CD4-positive, alpha-beta memory T cell (primary cell): ENCODE measurements at regions not wholly inside any gene's neighbourhood (a gene's known extent, or its start where the extent isn't known, plus 50 kb on each side); places are given as distances from the start of the nearest gene placed in this dataset.
"Not testable (repeated sequence)": the region's sequence is repeated elsewhere in the genome, so short reads cannot be mapped to it uniquely, and the experiment has no call there.

Experiments used
- CTCF ChIA-PET: fragments of 350-600 bp; sonication (Branson Sonifier 250); formaldehyde crosslinking; loops from one replicate; lab custom pipeline; 2021; ENCODE audit warnings: inconsistent platforms; ENCODE audit not compliant: partially characterized antibody; lab: Charles Lee
- POLR2A ChIA-PET: fragments of 350-600 bp; sonication (Branson Sonifier 250); formaldehyde crosslinking; loops from one replicate; lab custom pipeline; 2021; ENCODE audit not compliant: partially characterized antibody; lab: Charles Lee
- DNase-seq, 5 donors: peaks; one replicate each; pipeline versions ENCODE4 v3.0.0 to v3.0.0-alpha.2; 2020 to 2022; ENCODE audit warnings: mixed read lengths in 1 of 5
- H3K27ac ChIP-seq: one replicate; pipeline ENCODE4 v1.7.0; 2013; ENCODE audit warnings: low read depth, low read length
- H3K27me3 ChIP-seq: 2 replicates; pipeline ENCODE4 v1.7.0; 2013; ENCODE audit warnings: mild to moderate bottlenecking, low read length, moderate library complexity; ENCODE audit not compliant: insufficient read depth
- H3K36me3 ChIP-seq: 2 replicates; pipeline ENCODE4 v1.7.0; 2013; ENCODE audit warnings: mild to moderate bottlenecking, low read length, moderate library complexity; ENCODE audit not compliant: insufficient read depth
- H3K4me1 ChIP-seq: 2 replicates; pipeline ENCODE4 v1.7.0; 2013; ENCODE audit warnings: mild to moderate bottlenecking, low read length, moderate library complexity; ENCODE audit not compliant: insufficient read depth
- H3K4me3 ChIP-seq, 2 donors: one replicate each; pipeline ENCODE4 v1.7.0; 2013; ENCODE audit warnings: low read length in 2 of 2, mild to moderate bottlenecking in 1 of 2
- H3K9me3 ChIP-seq, 2 donors: one replicate each; pipeline ENCODE4 v1.7.0; 2013; ENCODE audit warnings: low read length in 2 of 2, control low read depth in 1 of 2; ENCODE audit not compliant: control insufficient read depth in 1 of 2
- H3K27ac Mint-ChIP-seq, 7 donors: one replicate each; pipeline ENCODE4 v1.8.0; 2020 to 2021; ENCODE audit warnings: mixed read lengths in 7 of 7, mild to moderate bottlenecking in 6 of 7, inconsistent platforms in 3 of 7, moderate library complexity in 3 of 7
- H3K27me3 Mint-ChIP-seq, 2 donors: one replicate each; pipeline ENCODE4 v1.8.0; 2020 to 2021; ENCODE audit warnings: mixed read lengths in 2 of 2
- H3K36me3 Mint-ChIP-seq, 2 donors: one replicate each; pipeline ENCODE4 v1.8.0; 2020 to 2021; ENCODE audit warnings: mixed read lengths in 2 of 2, inconsistent platforms in 1 of 2, mild to moderate bottlenecking in 1 of 2
- H3K4me1 Mint-ChIP-seq, 4 donors: one replicate each; pipeline ENCODE4 v1.8.0; 2020 to 2021; ENCODE audit warnings: mixed read lengths in 4 of 4, mild to moderate bottlenecking in 1 of 4
- H3K4me3 Mint-ChIP-seq, 8 donors: one replicate each; pipeline ENCODE4 v1.8.0; 2020 to 2021; ENCODE audit warnings: mixed read lengths in 8 of 8, mild to moderate bottlenecking in 7 of 8, moderate library complexity in 6 of 8, inconsistent platforms in 3 of 8
- H3K9me3 Mint-ChIP-seq, 8 donors: one replicate each; pipeline ENCODE4 v1.8.0; 2020 to 2021; ENCODE audit warnings: mixed read lengths in 8 of 8, mild to moderate bottlenecking in 5 of 8, inconsistent platforms in 3 of 8, moderate library complexity in 1 of 8
- intact Hi-C: fragments of 100-400 bp; cut with micrococcal nuclease; formaldehyde crosslinking; loops from one replicate; pipeline ENCODE4 v1.15.1; 2023

DNA sequence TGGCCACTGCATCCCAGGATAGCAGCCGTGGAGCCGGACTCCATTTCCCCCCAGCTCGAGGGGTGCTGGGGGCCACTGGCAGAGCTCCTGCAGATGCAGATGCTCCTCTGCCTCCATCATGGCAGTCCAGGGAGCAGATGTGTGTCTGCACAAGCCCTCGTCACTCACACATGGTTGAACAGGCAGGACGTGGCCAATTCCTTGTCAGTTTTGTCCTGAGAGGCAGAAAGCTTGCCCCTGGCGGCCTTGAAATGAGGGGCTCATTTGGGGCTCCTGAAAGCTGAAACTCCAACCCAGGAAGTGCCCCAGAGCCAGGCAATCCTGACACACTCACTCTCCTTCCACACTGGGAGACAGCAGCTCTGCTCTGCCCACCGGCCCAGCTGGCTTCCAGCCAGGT lies 100.9 kb upstream of the C14orf180 start:
- H3K9me3 Mint-ChIP-seq = peaks cover 4 to 29% (median 23%) of the 10 kb centered on the region in 8 donors
- H3K36me3 ChIP-seq = no peaks in the 10 kb centered on the region
- H3K4me3 ChIP-seq = no peak overlapping the region
- no peaks in the 10 kb centered on the region for H3K4me1 ChIP-seq
- no peak overlapping the region for H3K4me3 Mint-ChIP-seq
- CTCF ChIA-PET = no interaction called here
- POLR2A ChIA-PET = no interaction called here
- no peaks in the 10 kb centered on the region for H3K9me3 ChIP-seq
- intact Hi-C loops = no loop called here
- peaks cover 10 to 12% of the 10 kb centered on the region in 2 donors for H3K27me3 Mint-ChIP-seq
- peaks cover 0 to 6% of the 10 kb centered on the region in 2 donors for H3K36me3 Mint-ChIP-seq
- no peak overlapping the region for H3K27ac Mint-ChIP-seq
- no peak overlapping the region for H3K27ac ChIP-seq
- DNase-seq = no peak
- H3K4me1 Mint-ChIP-seq = no peaks in the 10 kb centered on the region
- H3K27me3 ChIP-seq = no peaks in the 10 kb centered on the region

DNA sequence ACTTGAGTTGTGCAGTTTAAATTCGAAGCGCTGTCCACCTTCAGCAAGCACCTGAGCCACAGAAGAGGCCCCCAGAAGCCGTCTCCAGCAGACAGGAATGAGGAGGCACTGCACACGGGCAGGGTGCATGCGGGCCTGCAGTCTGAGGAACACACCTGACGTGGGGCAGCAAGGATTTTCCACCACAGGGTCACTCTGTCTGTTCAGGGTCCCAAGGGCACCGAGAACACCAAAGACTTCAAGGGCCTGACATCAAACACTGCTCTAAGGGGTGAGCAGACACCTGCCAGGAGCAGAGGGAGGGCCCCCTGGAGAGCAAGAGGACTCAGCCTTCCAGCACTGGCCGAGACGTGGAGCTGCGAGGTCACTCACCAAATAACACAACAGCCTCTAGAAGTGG lies 99.7 kb upstream of the C14orf180 start:
- Mint-ChIP-seq H3K27me3 (peaks cover 7 to 15% of the 10 kb centered on the region in 2 donors), H3K27ac (no peak overlapping the region), H3K4me3 (no peak overlapping the region), H3K4me1 (no peaks in the 10 kb centered on the region), H3K36me3 (peaks cover 0 to 6% of the 10 kb centered on the region in 2 donors), H3K9me3 (peaks cover 4 to 36% (median 25%) of the 10 kb centered on the region in 8 donors)
- H3K4me1 ChIP-seq = no peaks in the 10 kb centered on the region
- CTCF ChIA-PET = no interaction called here
- H3K27me3 ChIP-seq = no peaks in the 10 kb centered on the region
- DNase-seq = no peak
- POLR2A ChIA-PET = no interaction called here
- intact Hi-C loops = no loop called here
- no peaks in the 10 kb centered on the region for H3K36me3 ChIP-seq
- no peak overlapping the region for H3K4me3 ChIP-seq
- H3K27ac ChIP-seq = no peak overlapping the region
- H3K9me3 ChIP-seq = no peaks in the 10 kb centered on the region

DNA sequence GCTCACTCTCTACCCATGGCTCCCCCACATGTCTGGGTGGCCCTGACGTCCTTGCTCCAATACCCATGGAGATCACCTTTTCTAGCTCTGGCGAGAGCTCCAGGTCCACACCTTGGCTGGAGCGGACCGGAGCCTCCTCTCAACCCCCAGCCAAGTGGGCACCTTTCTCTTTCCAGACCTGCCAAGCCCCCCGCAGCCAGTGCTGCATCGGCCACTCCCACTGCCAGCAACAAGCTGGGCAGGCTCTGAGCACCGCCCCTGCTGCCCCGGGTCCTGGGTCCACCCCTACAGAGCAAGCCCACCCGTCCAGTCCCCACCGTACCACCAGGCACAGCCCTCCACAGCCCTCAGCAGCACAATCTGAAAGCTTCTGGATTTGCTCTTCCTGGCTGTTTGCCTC lies 98.2 kb upstream of the C14orf180 start:
- CTCF ChIA-PET = no interaction called here
- H3K4me3 Mint-ChIP-seq = no peak overlapping the region
- DNase-seq = no peak

DNA sequence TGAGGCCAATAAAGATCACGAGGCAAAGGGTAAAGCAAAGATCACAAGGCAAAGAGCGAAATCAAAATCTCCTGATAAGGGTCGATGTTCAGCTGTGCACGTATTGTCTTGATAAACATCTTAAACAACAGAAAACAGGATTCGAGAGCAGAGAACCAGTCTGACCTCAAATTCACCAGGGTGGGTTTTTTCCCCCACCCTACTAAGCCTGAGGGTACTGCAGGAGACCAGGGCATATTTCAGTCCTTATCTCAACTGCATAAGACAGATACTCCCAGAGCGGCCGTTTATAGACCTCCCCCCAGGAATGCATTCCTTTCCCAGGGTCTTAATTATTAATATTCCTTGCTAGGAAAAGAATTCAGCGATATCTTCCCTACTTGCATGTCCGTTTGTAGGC lies 97.5 kb upstream of the C14orf180 start:
- H3K4me1 Mint-ChIP-seq, H3K27ac ChIP-seq, H3K36me3 ChIP-seq, CTCF ChIA-PET, H3K27ac Mint-ChIP-seq, DNase-seq, H3K9me3 ChIP-seq, H3K27me3 ChIP-seq, H3K4me3 ChIP-seq, intact Hi-C loops, H3K36me3 Mint-ChIP-seq, POLR2A ChIA-PET, H3K4me3 Mint-ChIP-seq, H3K4me1 ChIP-seq: not testable (repeated sequence)
- Mint-ChIP-seq H3K27me3 (peaks cover 14 to 30% of the 10 kb centered on the region in 2 donors), H3K9me3 (peaks cover 4 to 36% (median 25%) of the 10 kb centered on the region in 8 donors)

More for the DNA sequence above, 98.2 kb upstream of the C14orf180 start:
- POLR2A ChIA-PET = no interaction called here
- Histone ChIP-seq H3K4me3 (no peak overlapping the region), H3K36me3 (no peaks in the 10 kb centered on the region), H3K9me3 (no peaks in the 10 kb centered on the region), H3K27me3 (no peaks in the 10 kb centered on the region), H3K27ac (no peak overlapping the region), H3K4me1 (no peaks in the 10 kb centered on the region)
- H3K9me3 Mint-ChIP-seq = peaks cover 4 to 36% (median 25%) of the 10 kb centered on the region in 8 donors
- intact Hi-C loops = no loop called here
- no peak overlapping the region for H3K27ac Mint-ChIP-seq
- peaks cover 0 to 6% of the 10 kb centered on the region in 2 donors for H3K36me3 Mint-ChIP-seq
- H3K4me1 Mint-ChIP-seq = no peaks in the 10 kb centered on the region
- H3K27me3 Mint-ChIP-seq = peaks cover 12 to 23% of the 10 kb centered on the region in 2 donors

DNA sequence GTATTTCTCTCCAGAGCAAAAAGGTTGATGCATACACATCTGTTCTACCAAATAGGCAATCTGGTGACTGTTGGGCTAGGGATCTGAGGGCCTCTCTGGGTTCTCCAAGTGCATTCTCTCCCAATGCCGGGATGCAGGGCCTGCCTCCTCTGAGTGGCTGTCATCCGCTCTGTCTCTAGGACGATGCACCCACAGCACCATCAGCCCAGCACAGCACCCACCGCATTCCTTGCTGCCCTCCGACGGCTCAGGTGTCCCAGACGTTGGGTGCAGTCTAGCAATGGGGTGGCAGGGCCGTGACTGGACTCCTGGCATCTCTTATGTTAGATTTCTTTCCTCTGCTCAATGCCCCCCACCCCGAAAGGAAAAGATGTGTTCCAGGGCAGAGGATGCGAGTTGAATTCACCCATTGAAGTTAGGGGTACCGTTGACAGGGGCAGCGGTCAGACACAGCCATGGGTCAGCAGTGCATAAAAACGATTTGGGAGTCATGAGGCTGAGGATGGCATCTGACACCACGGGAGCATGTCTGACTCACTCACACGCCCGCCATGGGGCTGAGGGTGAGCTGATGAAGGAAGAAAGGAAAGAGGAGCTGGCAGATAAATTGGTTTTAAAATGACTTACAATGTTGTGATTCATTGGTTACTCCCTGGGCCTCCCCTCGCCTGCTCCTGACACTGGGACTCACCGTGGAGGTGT lies 93.2 kb upstream of the C14orf180 start:
- H3K27me3 Mint-ChIP-seq = peaks cover 23 to 37% of the 10 kb centered on the region in 2 donors
- CTCF ChIA-PET = no interaction called here
- POLR2A ChIA-PET = no interaction called here
- Histone ChIP-seq H3K4me1 (no peaks in the 10 kb centered on the region), H3K36me3 (no peaks in the 10 kb centered on the region), H3K9me3 (no peaks in the 10 kb centered on the region), H3K4me3 (no peak overlapping the region), H3K27me3 (no peaks in the 10 kb centered on the region), H3K27ac (no peak overlapping the region)
- no peak for DNase-seq
- H3K9me3 Mint-ChIP-seq = peaks cover 4 to 33% (median 22%) of the 10 kb centered on the region in 8 donors
- peaks cover 0 to 6% of the 10 kb centered on the region in 2 donors for H3K36me3 Mint-ChIP-seq
- H3K27ac Mint-ChIP-seq = no peak overlapping the region
- H3K4me3 Mint-ChIP-seq = no peak overlapping the region
- intact Hi-C loops = no loop called here
- no peaks in the 10 kb centered on the region for H3K4me1 Mint-ChIP-seq

DNA sequence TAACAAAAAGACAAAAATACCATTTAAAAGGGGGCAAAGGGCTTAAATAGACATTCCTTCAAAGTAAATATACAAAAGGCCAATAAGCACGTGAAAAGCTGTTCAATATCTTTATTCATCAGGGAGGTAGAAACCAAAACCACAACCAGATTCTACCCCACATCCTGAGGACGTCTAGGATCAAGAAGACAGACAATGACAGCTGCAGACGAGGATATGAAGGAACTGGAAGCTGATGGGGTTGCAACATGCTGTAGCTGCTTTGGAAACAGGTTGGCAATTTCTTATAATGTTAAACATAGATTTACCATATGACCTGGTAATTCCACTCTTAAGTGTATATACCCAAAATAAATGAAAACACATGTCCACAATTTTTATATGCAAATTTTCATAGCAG lies 85.1 kb upstream of the C14orf180 start:
- POLR2A ChIA-PET = no interaction called here
- Mint-ChIP-seq H3K9me3 (peaks cover 0 to 26% (median 13%) of the 10 kb centered on the region in 8 donors), H3K4me3 (no peak overlapping the region), H3K27ac (no peak overlapping the region), H3K27me3 (peaks cover 5 to 8% of the 10 kb centered on the region in 2 donors), H3K4me1 (peaks cover 2 to 7% (median 6%) of the 10 kb centered on the region in 4 donors), H3K36me3 (no peaks in the 10 kb centered on the region)
- H3K27me3 ChIP-seq = no peaks in the 10 kb centered on the region
- H3K9me3 ChIP-seq = peaks cover 0 to 5% of the 10 kb centered on the region in 2 donors
- no peaks in the 10 kb centered on the region for H3K4me1 ChIP-seq
- no peak overlapping the region for H3K4me3 ChIP-seq
- no peak overlapping the region for H3K27ac ChIP-seq
- no peaks in the 10 kb centered on the region for H3K36me3 ChIP-seq
- intact Hi-C loops = no loop called here
- peak in 4 of 5 donors; percentile 2 to 21 (median 8) for DNase-seq
- CTCF ChIA-PET = interaction anchor here (1.2 kb wide), 1 partner anchor 21 kb away, joined by 3 read pairs; no protein-coding TSS in a partner anchor

DNA sequence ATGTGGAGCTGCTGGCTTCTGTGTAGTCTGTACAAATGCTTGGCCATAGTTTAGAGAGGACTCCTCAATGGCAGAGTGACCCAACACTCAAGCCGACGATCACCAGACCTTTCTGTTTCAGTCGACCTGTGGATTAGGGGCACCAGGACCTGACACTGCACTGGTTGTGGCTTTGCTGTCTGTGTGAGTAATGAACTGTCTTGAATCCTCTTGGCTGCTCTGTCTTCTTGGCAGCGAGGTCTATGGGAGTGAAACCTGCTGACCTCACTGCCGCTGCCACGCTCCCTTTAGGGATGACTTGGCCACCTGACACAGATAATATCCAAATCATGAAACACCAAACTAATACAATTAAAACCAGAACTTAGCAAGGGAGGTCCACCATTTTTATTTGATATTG lies 83.5 kb upstream of the C14orf180 start:
- peaks cover 2 to 7% (median 6%) of the 10 kb centered on the region in 4 donors for H3K4me1 Mint-ChIP-seq
- H3K4me3 Mint-ChIP-seq = no peak overlapping the region
- H3K27ac Mint-ChIP-seq = no peak overlapping the region
- Histone ChIP-seq H3K27me3 (no peaks in the 10 kb centered on the region), H3K4me1 (no peaks in the 10 kb centered on the region), H3K27ac (no peak overlapping the region), H3K9me3 (peaks cover 0 to 5% of the 10 kb centered on the region in 2 donors), H3K36me3 (no peaks in the 10 kb centered on the region), H3K4me3 (no peak overlapping the region)
- intact Hi-C loops = no loop called here
- POLR2A ChIA-PET = no interaction called here
- no peaks in the 10 kb centered on the region for H3K36me3 Mint-ChIP-seq
- H3K27me3 Mint-ChIP-seq = peaks cover 5 to 8% of the 10 kb centered on the region in 2 donors
- H3K9me3 Mint-ChIP-seq = peaks cover 0 to 27% (median 14%) of the 10 kb centered on the region in 8 donors
- no peak for DNase-seq
- CTCF ChIA-PET = no interaction called here
